ENCODE measurements at regions not wholly inside any gene's neighbourhood (a gene's known extent, or its start where the extent isn't known, plus 50 kb on each side); places are given as distances from the start of the nearest gene placed in this dataset.
A peak's percentile ranks its signal among the peaks of the same experiment; 100 is the strongest.

- H3K79me2 ChIP-seq (ENCODE audit: insufficient read depth, low read length) = no peaks in the 10 kb centered on the region
- no peak overlapping the region for H3K4me2 ChIP-seq (ENCODE audit: insufficient read depth, low read length)
- H3K4me1 ChIP-seq (ENCODE audit: insufficient read depth, low read length) = peaks cover 9% of the 10 kb centered on the region
- no peaks in the 10 kb centered on the region for H3K27me3 ChIP-seq (ENCODE audit: insufficient read depth, low read length)
- H3K4me3 ChIP-seq (ENCODE audit: insufficient read depth, low read length) = no peak overlapping the region
- TF ChIP-seq, protein P1, sequence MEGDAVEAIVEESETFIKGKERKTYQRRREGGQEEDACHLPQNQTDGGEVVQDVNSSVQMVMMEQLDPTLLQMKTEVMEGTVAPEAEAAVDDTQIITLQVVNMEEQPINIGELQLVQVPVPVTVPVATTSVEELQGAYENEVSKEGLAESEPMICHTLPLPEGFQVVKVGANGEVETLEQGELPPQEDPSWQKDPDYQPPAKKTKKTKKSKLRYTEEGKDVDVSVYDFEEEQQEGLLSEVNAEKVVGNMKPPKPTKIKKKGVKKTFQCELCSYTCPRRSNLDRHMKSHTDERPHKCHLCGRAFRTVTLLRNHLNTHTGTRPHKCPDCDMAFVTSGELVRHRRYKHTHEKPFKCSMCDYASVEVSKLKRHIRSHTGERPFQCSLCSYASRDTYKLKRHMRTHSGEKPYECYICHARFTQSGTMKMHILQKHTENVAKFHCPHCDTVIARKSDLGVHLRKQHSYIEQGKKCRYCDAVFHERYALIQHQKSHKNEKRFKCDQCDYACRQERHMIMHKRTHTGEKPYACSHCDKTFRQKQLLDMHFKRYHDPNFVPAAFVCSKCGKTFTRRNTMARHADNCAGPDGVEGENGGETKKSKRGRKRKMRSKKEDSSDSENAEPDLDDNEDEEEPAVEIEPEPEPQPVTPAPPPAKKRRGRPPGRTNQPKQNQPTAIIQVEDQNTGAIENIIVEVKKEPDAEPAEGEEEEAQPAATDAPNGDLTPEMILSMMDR (IDR thresholded peaks at IDR 0.05; ENCODE audit: extremely low read depth, low read depth, low read length) = no peak
- H3K27ac ChIP-seq (ENCODE audit: low read depth, low read length) = peak overlapping the region; percentile 70
- H4K20me1 ChIP-seq (ENCODE audit: insufficient read depth, low read length) = no peaks in the 10 kb centered on the region
- no peaks in the 10 kb centered on the region for H3K9me3 ChIP-seq (ENCODE audit: low read depth, low read length)
- H2AFZ ChIP-seq (ENCODE audit: low read length) = peak overlapping the region; percentile 48
- no peaks in the 10 kb centered on the region for H3K36me3 ChIP-seq (ENCODE audit: insufficient read depth, low read length)
- no peak for DNase-seq (ENCODE audit: insufficient read length, low spot score, missing footprints)
Observed at GRCh38 chrX:13266641-13267345, 53.1 kb downstream of the ATXN3L start.

GRCh38 chrX:13265549-13266132 lies 54.2 kb downstream of the ATXN3L start:
- no peaks in the 10 kb centered on the region for H3K9me3 ChIP-seq (ENCODE audit: low read depth, low read length)
- no peaks in the 10 kb centered on the region for H3K27me3 ChIP-seq (ENCODE audit: insufficient read depth, low read length)
- no peaks in the 10 kb centered on the region for H3K79me2 ChIP-seq (ENCODE audit: insufficient read depth, low read length)
- H3K4me3 ChIP-seq (ENCODE audit: insufficient read depth, low read length) = no peak overlapping the region
- no peak overlapping the region for H2AFZ ChIP-seq (ENCODE audit: low read length)
- no peak overlapping the region for H3K4me2 ChIP-seq (ENCODE audit: insufficient read depth, low read length)
- no peak overlapping the region for H3K27ac ChIP-seq (ENCODE audit: low read depth, low read length)
- peaks cover 9% of the 10 kb centered on the region for H3K4me1 ChIP-seq (ENCODE audit: insufficient read depth, low read length)
- H4K20me1 ChIP-seq (ENCODE audit: insufficient read depth, low read length) = no peaks in the 10 kb centered on the region
- no peak for DNase-seq (ENCODE audit: insufficient read length, low spot score, missing footprints)
- H3K36me3 ChIP-seq (ENCODE audit: insufficient read depth, low read length) = no peaks in the 10 kb centered on the region
- TF ChIP-seq, protein P1 (IDR thresholded peaks at IDR 0.05; ENCODE audit: extremely low read depth, low read depth, low read length) = no peak

DNA sequence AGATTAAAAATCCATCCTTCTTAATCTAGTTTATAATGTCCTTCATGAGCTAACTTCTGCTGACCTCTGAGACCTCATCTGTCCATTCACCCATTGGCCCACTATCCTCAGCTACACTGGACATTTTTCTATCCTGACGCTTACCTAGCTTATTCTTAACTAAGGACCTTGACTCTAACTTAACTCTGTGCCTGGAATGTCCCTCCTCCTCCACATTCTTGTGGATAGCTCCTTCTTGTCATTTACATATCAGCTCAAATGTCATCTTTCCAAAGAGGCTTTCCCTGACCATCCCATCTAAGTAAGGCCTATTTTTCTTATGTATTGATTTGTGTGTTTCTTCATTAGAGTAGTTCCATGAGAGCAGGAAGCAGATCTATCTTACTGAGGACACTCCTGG lies 54.7 kb downstream of the ATXN3L start:
- H3K4me3 ChIP-seq (ENCODE audit: insufficient read depth, low read length) = no peak overlapping the region
- TF ChIP-seq, protein P1 (IDR thresholded peaks at IDR 0.05; ENCODE audit: extremely low read depth, low read depth, low read length) = no peak
- H3K4me2 ChIP-seq (ENCODE audit: insufficient read depth, low read length) = no peak overlapping the region
- H3K79me2 ChIP-seq (ENCODE audit: insufficient read depth, low read length) = no peaks in the 10 kb centered on the region
- H2AFZ ChIP-seq (ENCODE audit: low read length) = no peak overlapping the region
- no peak overlapping the region for H3K27ac ChIP-seq (ENCODE audit: low read depth, low read length)
- H3K9me3 ChIP-seq (ENCODE audit: low read depth, low read length) = no peaks in the 10 kb centered on the region
- H3K4me1 ChIP-seq (ENCODE audit: insufficient read depth, low read length) = peaks cover 9% of the 10 kb centered on the region
- H3K27me3 ChIP-seq (ENCODE audit: insufficient read depth, low read length) = peaks cover 3% of the 10 kb centered on the region
- no peak for DNase-seq (ENCODE audit: insufficient read length, low spot score, missing footprints)
- no peaks in the 10 kb centered on the region for H3K36me3 ChIP-seq (ENCODE audit: insufficient read depth, low read length)
- H4K20me1 ChIP-seq (ENCODE audit: insufficient read depth, low read length) = no peaks in the 10 kb centered on the region

- Histone ChIP-seq H3K4me1 (ENCODE audit: insufficient read depth, low read length) (peaks cover 9% of the 10 kb centered on the region), H3K27me3 (ENCODE audit: insufficient read depth, low read length) (peaks cover 3% of the 10 kb centered on the region), H3K27ac (ENCODE audit: low read depth, low read length) (no peak overlapping the region), H3K79me2 (ENCODE audit: insufficient read depth, low read length) (no peaks in the 10 kb centered on the region), H2AFZ (ENCODE audit: low read length) (no peak overlapping the region), H3K9me3 (ENCODE audit: low read depth, low read length) (no peaks in the 10 kb centered on the region), H4K20me1 (ENCODE audit: insufficient read depth, low read length) (no peaks in the 10 kb centered on the region), H3K4me3 (ENCODE audit: insufficient read depth, low read length) (no peak overlapping the region), H3K4me2 (ENCODE audit: insufficient read depth, low read length) (no peak overlapping the region), H3K36me3 (ENCODE audit: insufficient read depth, low read length) (no peaks in the 10 kb centered on the region)
- DNase-seq (ENCODE audit: insufficient read length, low spot score, missing footprints) = no peak
- TF ChIP-seq, protein P1 (IDR thresholded peaks at IDR 0.05; ENCODE audit: extremely low read depth, low read depth, low read length) = no peak
Observed at GRCh38 chrX:13263560-13264251, 56.1 kb downstream of the ATXN3L start.
